ENCODE measurements at regions not wholly inside any gene's neighbourhood (a gene's known extent, or its start where the extent isn't known, plus 50 kb on each side); places are given as distances from the start of the nearest gene placed in this dataset.

GRCh38 chr6:14742680-14743079, 503.2 kb upstream of the JARID2 start:
- TF ChIP-seq POLR2A (IDR thresholded peaks at IDR 0.05; ENCODE audit: low read length) (no peak), GATA1 (IDR thresholded peaks at IDR 0.05; ENCODE audit: low read depth, low read length) (no peak)

All from erythroblast (primary cell).